GM19351 (cell line): ENCODE measurements at regions not wholly inside any gene's neighbourhood (a gene's known extent, or its start where the extent isn't known, plus 50 kb on each side); places are given as distances from the start of the nearest gene placed in this dataset.
"Not testable (repeated sequence)": the region's sequence is repeated elsewhere in the genome, so short reads cannot be mapped to it uniquely, and the experiment has no call there.

ENCODE experiments used
- ATAC-seq: cut with Tn5 transposase; IDR thresholded peaks from one replicate; pipeline ENCODE4 v1.9.1; 2021; ENCODE audit warnings: mild to moderate bottlenecking, moderate library complexity; ENCODE audit not compliant: unreplicated experiment

GRCh38 chr9:40909821-40910220 lies 218.7 kb downstream of the FOXD4L6 start:
- no peak for ATAC-seq

- ATAC-seq = not testable (repeated sequence)
These were observed 219.4 kb downstream of the FOXD4L6 start for GRCh38 chr9:40909111-40909510.

- ATAC-seq = no peak
These were observed 220.5 kb downstream of the FOXD4L6 start for GRCh38 chr9:40907657-40908624.

- ATAC-seq = not testable (repeated sequence)
These were observed 221.6 kb downstream of the FOXD4L6 start for GRCh38 chr9:40906879-40907278.

- not testable (repeated sequence) for ATAC-seq
These were observed 236.2 kb downstream of the FOXD4L6 start for GRCh38 chr9:40892315-40892714.

- ATAC-seq = not testable (repeated sequence)
These were observed 242.6 kb downstream of the FOXD4L6 start for GRCh38 chr9:40885858-40886257.

GRCh38 chr9:40884902-40885490 lies 243.5 kb downstream of the FOXD4L6 start:
- not testable (repeated sequence) for ATAC-seq

GRCh38 chr9:40884072-40884901 lies 244.2 kb downstream of the FOXD4L6 start:
- no peak for ATAC-seq

GRCh38 chr9:40883423-40884071 lies 244.9 kb downstream of the FOXD4L6 start:
- not testable (repeated sequence) for ATAC-seq

- not testable (repeated sequence) for ATAC-seq
These were observed 254.7 kb downstream of the FOXD4L6 start for GRCh38 chr9:40873753-40874295.

GRCh38 chr9:40868437-40868836 lies 260.0 kb downstream of the FOXD4L6 start:
- ATAC-seq = not testable (repeated sequence)
